HG03442 (cell line): ENCODE measurements at regions not wholly inside any gene's neighbourhood (a gene's known extent, or its start where the extent isn't known, plus 50 kb on each side); places are given as distances from the start of the nearest gene placed in this dataset.

ENCODE experiments used
- ATAC-seq: cut with Tn5 transposase; IDR thresholded peaks from one replicate; pipeline ENCODE4 v1.9.1; 2021; ENCODE audit warnings: mild to moderate bottlenecking, moderate library complexity; ENCODE audit not compliant: unreplicated experiment

- ATAC-seq: no peak
Observed at GRCh38 chr15:62459875-62460274, 294.8 kb upstream of the C2CD4B start.

GRCh38 chr15:62462268-62462667 lies 297.2 kb upstream of the C2CD4B start:
- no peak for ATAC-seq

- ATAC-seq: no peak
Observed at GRCh38 chr15:62462721-62463120, 297.6 kb upstream of the C2CD4B start.

GRCh38 chr15:62464705-62465104 lies 299.6 kb upstream of the C2CD4B start:
- ATAC-seq: no peak

GRCh38 chr15:62465173-62465572 lies 300.1 kb upstream of the C2CD4B start:
- ATAC-seq: no peak

- no peak for ATAC-seq
Observed at GRCh38 chr15:62469478-62469873, 304.4 kb upstream of the C2CD4B start.

- no peak for ATAC-seq
Observed at GRCh38 chr15:62469874-62470688, 305.0 kb upstream of the C2CD4B start.

- no peak for ATAC-seq
Observed at GRCh38 chr15:62472616-62473299, 307.7 kb upstream of the C2CD4B start.

- no peak for ATAC-seq
Observed at GRCh38 chr15:62474021-62474770, 309.1 kb upstream of the C2CD4B start.

- no peak for ATAC-seq
Observed at GRCh38 chr15:62474771-62475124, 309.7 kb upstream of the C2CD4B start.

GRCh38 chr15:62475591-62475990 lies 310.5 kb upstream of the C2CD4B start:
- no peak for ATAC-seq

- no peak for ATAC-seq
Observed at GRCh38 chr15:62476163-62476562, 311.1 kb upstream of the C2CD4B start.

GRCh38 chr15:62477929-62478328 lies 312.8 kb upstream of the C2CD4B start:
- ATAC-seq: no peak

- ATAC-seq: peak; percentile 69
Observed at GRCh38 chr15:62482785-62483429, 317.8 kb upstream of the C2CD4B start.

- ATAC-seq: no peak
Observed at GRCh38 chr15:62483814-62484213, 318.7 kb upstream of the C2CD4B start.

GRCh38 chr15:62485170-62485720 lies 320.2 kb upstream of the C2CD4B start:
- ATAC-seq: no peak

GRCh38 chr15:62486041-62486440 lies 321.0 kb upstream of the C2CD4B start:
- no peak for ATAC-seq

GRCh38 chr15:62488387-62488786 lies 323.3 kb upstream of the C2CD4B start:
- no peak for ATAC-seq

- ATAC-seq: no peak
Observed at GRCh38 chr15:62491642-62492041, 326.6 kb upstream of the C2CD4B start.

- ATAC-seq: no peak
Observed at GRCh38 chr15:62492900-62493299, 327.8 kb upstream of the C2CD4B start.

GRCh38 chr15:62494197-62494596 lies 329.1 kb upstream of the C2CD4B start:
- no peak for ATAC-seq
